ENCODE measurements at regions not wholly inside any gene's neighbourhood (a gene's known extent, or its start where the extent isn't known, plus 50 kb on each side); places are given as distances from the start of the nearest gene placed in this dataset.
"Not testable (repeated sequence)": the region's sequence is repeated elsewhere in the genome, so short reads cannot be mapped to it uniquely, and the experiment has no call there.

DNA sequence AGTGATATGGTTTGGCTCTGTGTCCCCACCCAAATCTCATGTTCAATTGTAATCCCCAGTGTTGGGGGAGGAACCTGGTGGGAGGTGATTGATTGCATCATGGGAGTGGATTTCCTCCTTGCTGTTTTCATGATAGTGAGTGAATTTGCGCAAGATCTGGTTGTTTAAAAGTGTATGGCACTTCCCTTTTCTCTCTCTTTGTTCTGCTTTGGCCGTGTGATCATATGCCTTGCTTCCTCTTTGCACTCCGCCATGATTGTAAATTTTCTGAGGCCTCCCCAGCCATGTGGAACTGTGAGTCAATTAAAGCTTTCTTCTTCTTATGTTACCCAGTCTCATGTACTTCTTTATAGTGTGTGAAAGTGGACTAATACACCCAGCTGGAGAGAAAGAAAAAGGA, 113.0 kb upstream of the AADAT start:
- no peak overlapping the region for H3K4me3 ChIP-seq (ENCODE audit: low read depth, low read length)
- TF ChIP-seq CTCF (IDR thresholded peaks at IDR 0.05; ENCODE audit: insufficient read depth, low read length): no peak
- no peak for DNase-seq (ENCODE audit: low read depth)

DNA sequence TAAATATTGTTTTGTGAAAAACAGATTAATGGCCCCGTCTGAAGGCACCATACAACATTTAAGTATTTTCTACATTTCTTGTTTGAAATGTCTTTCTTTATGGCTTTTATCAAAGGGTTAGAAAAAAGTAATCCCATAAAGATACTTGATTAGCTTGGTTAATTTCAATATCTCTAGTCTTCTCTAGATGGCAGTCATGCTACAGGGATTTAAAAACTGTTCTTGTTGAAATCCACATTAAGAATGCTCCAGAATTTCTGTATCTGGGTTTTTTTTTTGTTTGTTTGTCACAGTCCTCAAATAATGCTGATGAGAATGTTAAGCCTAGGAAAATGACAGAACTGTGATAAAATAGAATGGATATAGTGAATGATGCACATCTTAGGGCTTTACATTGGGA, 109.0 kb upstream of the AADAT start:
- no peak for TF ChIP-seq CTCF (IDR thresholded peaks at IDR 0.05; ENCODE audit: insufficient read depth, low read length)
- no peak for DNase-seq (ENCODE audit: low read depth)

GRCh38 chr4:170194794-170195193, 105.0 kb upstream of the AADAT start:
- not testable (repeated sequence) for DNase-seq (ENCODE audit: low read depth); H3K4me3 ChIP-seq (ENCODE audit: low read depth, low read length)

More for the DNA sequence above, 109.0 kb upstream of the AADAT start:
- H3K4me3 ChIP-seq (ENCODE audit: low read depth, low read length): no peak overlapping the region

- no peak overlapping the region for H3K4me3 ChIP-seq (ENCODE audit: low read depth, low read length)
- no peak for DNase-seq (ENCODE audit: low read depth)
- TF ChIP-seq CTCF (IDR thresholded peaks at IDR 0.05; ENCODE audit: insufficient read depth, low read length): no peak
Measured at GRCh38 chr4:170193496-170193895, 103.7 kb upstream of the AADAT start.

GRCh38 chr4:170190265-170190664, 100.5 kb upstream of the AADAT start:
- TF ChIP-seq CTCF (IDR thresholded peaks at IDR 0.05; ENCODE audit: insufficient read depth, low read length): no peak
- DNase-seq (ENCODE audit: low read depth): no peak
- H3K4me3 ChIP-seq (ENCODE audit: low read depth, low read length): no peak overlapping the region

- TF ChIP-seq CTCF (IDR thresholded peaks at IDR 0.05; ENCODE audit: insufficient read depth, low read length): no peak
- no peak for DNase-seq (ENCODE audit: low read depth)
- no peak overlapping the region for H3K4me3 ChIP-seq (ENCODE audit: low read depth, low read length)
Measured at GRCh38 chr4:170170861-170171260, 81.1 kb upstream of the AADAT start.

GRCh38 chr4:170169699-170170098, 79.9 kb upstream of the AADAT start:
- TF ChIP-seq CTCF (IDR thresholded peaks at IDR 0.05; ENCODE audit: insufficient read depth, low read length): no peak

More at GRCh38 chr4:170169699-170170098, 79.9 kb upstream of the AADAT start:
- no peak for DNase-seq (ENCODE audit: low read depth)
- H3K4me3 ChIP-seq (ENCODE audit: low read depth, low read length): no peak overlapping the region
